ENCODE measurements at regions not wholly inside any gene's neighbourhood (a gene's known extent, or its start where the extent isn't known, plus 50 kb on each side); places are given as distances from the start of the nearest gene placed in this dataset.
A peak's percentile ranks its signal among the peaks of the same experiment; 100 is the strongest.

GRCh38 chr14:44820230-44820964, 141.3 kb downstream of the KLHL28 start:
- 54 to 61% (median 57%) methylated on average over 5 of the region's 5 CpGs for WGBS, 5 donors
- H3K4me1 ChIP-seq: no peaks in the 10 kb centered on the region
- intact Hi-C loops (cut with DNase I; ENCODE audit: low total_unique reads): no loop called here
- no peak overlapping the region for H3K27ac ChIP-seq
- H3K36me3 ChIP-seq: no peaks in the 10 kb centered on the region
- TF ChIP-seq EP300 (IDR thresholded peaks at IDR 0.05) (no peak), POLR2AphosphoS5 (IDR thresholded peaks at IDR 0.05) (no peak), POLR2A (IDR thresholded peaks at IDR 0.05) (no peak)
- TF ChIP-seq, protein P1, sequence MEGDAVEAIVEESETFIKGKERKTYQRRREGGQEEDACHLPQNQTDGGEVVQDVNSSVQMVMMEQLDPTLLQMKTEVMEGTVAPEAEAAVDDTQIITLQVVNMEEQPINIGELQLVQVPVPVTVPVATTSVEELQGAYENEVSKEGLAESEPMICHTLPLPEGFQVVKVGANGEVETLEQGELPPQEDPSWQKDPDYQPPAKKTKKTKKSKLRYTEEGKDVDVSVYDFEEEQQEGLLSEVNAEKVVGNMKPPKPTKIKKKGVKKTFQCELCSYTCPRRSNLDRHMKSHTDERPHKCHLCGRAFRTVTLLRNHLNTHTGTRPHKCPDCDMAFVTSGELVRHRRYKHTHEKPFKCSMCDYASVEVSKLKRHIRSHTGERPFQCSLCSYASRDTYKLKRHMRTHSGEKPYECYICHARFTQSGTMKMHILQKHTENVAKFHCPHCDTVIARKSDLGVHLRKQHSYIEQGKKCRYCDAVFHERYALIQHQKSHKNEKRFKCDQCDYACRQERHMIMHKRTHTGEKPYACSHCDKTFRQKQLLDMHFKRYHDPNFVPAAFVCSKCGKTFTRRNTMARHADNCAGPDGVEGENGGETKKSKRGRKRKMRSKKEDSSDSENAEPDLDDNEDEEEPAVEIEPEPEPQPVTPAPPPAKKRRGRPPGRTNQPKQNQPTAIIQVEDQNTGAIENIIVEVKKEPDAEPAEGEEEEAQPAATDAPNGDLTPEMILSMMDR (IDR thresholded peaks at IDR 0.05): no peak
- peaks cover 0 to 7% (median 0%) of the 10 kb centered on the region in 3 donors for H3K27me3 ChIP-seq
- DNase-seq: peak in 1 of 2 donors; percentile 4
- peaks cover 0 to 4% (median 0%) of the 10 kb centered on the region in 4 donors for H3K9me3 ChIP-seq
- no peak overlapping the region for H3K4me3 ChIP-seq

GRCh38 chr14:44814196-44814595, 147.6 kb downstream of the KLHL28 start:
- H3K9me3 ChIP-seq: no peaks in the 10 kb centered on the region
- no peak overlapping the region for H3K4me3 ChIP-seq
- intact Hi-C loops (cut with DNase I; ENCODE audit: low total_unique reads): no loop called here
- H3K4me1 ChIP-seq: no peaks in the 10 kb centered on the region
- no peak for DNase-seq
- H3K27ac ChIP-seq: no peak overlapping the region
- TF ChIP-seq POLR2AphosphoS5 (IDR thresholded peaks at IDR 0.05): no peak
- no peaks in the 10 kb centered on the region for H3K36me3 ChIP-seq
- 73 to 90% (median 87%) methylated on average over 2 of the region's 2 CpGs for WGBS, 5 donors
- no peaks in the 10 kb centered on the region for H3K27me3 ChIP-seq

GRCh38 chr14:44812672-44813071, 149.1 kb downstream of the KLHL28 start:
- intact Hi-C loops (cut with DNase I; ENCODE audit: low total_unique reads): no loop called here
- Histone ChIP-seq H3K27me3 (no peaks in the 10 kb centered on the region), H3K4me3 (no peak overlapping the region), H3K9me3 (no peaks in the 10 kb centered on the region), H3K27ac (no peak overlapping the region), H3K4me1 (no peaks in the 10 kb centered on the region), H3K36me3 (no peaks in the 10 kb centered on the region)
- 84 to 88% (median 87%) methylated on average over 10 of the region's 10 CpGs for WGBS, 5 donors
- DNase-seq: no peak
- no peak for TF ChIP-seq EP300 (IDR thresholded peaks at IDR 0.05)
- TF ChIP-seq POLR2AphosphoS5 (IDR thresholded peaks at IDR 0.05): no peak

DNA sequence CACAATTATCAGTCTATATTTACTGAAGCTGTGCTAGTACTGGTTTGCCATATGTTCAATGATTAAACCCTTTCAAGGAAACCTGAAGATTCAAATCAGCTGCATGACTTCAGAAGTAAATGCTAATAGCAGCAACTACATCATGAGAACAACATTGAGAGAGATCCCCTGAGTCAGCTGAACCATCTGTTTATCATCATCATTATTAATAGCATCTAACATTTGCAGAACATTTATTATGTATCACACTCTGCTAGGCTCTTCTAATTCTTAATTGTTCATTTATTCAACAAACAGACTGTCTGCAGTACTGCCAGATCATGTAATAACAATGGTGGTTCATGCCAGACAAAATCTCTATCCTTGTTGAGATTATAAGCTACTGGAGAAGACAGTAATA, 157.4 kb downstream of the KLHL28 start:
- peak in 1 of 2 donors; percentile 12 for DNase-seq
- intact Hi-C loops (cut with DNase I; ENCODE audit: low total_unique reads): no loop called here
- H3K4me1 ChIP-seq: no peaks in the 10 kb centered on the region
- no peaks in the 10 kb centered on the region for H3K27me3 ChIP-seq
- no peaks in the 10 kb centered on the region for H3K9me3 ChIP-seq
- H3K36me3 ChIP-seq: no peaks in the 10 kb centered on the region
- no peak overlapping the region for H3K27ac ChIP-seq
- no peak for TF ChIP-seq POLR2A (IDR thresholded peaks at IDR 0.05)
- TF ChIP-seq POLR2AphosphoS5 (IDR thresholded peaks at IDR 0.05): no peak
- TF ChIP-seq EP300 (IDR thresholded peaks at IDR 0.05): no peak
- TF ChIP-seq, protein P1 (IDR thresholded peaks at IDR 0.05): no peak
- H3K4me3 ChIP-seq: no peak overlapping the region

GRCh38 chr14:44803239-44803905, 158.4 kb downstream of the KLHL28 start:
- intact Hi-C loops (cut with DNase I; ENCODE audit: low total_unique reads): no loop called here
- no peaks in the 10 kb centered on the region for H3K9me3 ChIP-seq
- 35 to 74% (median 65%) methylated on average over 1 of the region's 1 CpG for WGBS, 5 donors
- H3K27me3 ChIP-seq: no peaks in the 10 kb centered on the region
- no peaks in the 10 kb centered on the region for H3K4me1 ChIP-seq
- H3K4me3 ChIP-seq: no peak overlapping the region
- peak in 1 of 2 donors; percentile 76 for DNase-seq
- no peak overlapping the region for H3K27ac ChIP-seq
- H3K36me3 ChIP-seq: no peaks in the 10 kb centered on the region
- no peak for TF ChIP-seq POLR2AphosphoS5 (IDR thresholded peaks at IDR 0.05)
- TF ChIP-seq POLR2A (IDR thresholded peaks at IDR 0.05): no peak
- TF ChIP-seq, protein P1 (IDR thresholded peaks at IDR 0.05): peak in 4 of 7 experiments; percentile 24 to 53 (median 48)
